Panc1 (cell line): ENCODE measurements at regions not wholly inside any gene's neighbourhood (a gene's known extent, or its start where the extent isn't known, plus 50 kb on each side); places are given as distances from the start of the nearest gene placed in this dataset.

Source experiments
- ATAC-seq: fragments of 200-7000 bp; cut with Tn5 transposase; 2 replicates; pipeline ENCODE4 v1.9.1; 2020; ENCODE audit warnings: mild to moderate bottlenecking, moderate library complexity
- BruUV-seq: library from RNA; stranded (reverse); fragments of 400-500 nt; replicated peaks from 2 replicates; lab custom pipeline; 2021; lab: Mats Ljungman, UMichigan
- CTCF ChIA-PET: fragments of 300-600 bp; sonication (Branson Sonifier 250); formaldehyde crosslinking; loops from one replicate; lab custom pipeline; 2022; ENCODE audit warnings: antibody characterized with exemption; lab: Charles Lee
- POLR2A ChIA-PET: fragments of 300-600 bp; sonication (Branson Sonifier 250); formaldehyde crosslinking; loops from one replicate; lab custom pipeline; 2022; ENCODE audit warnings: antibody characterized with exemption; lab: Charles Lee
- DNase-seq: peaks from one replicate; pipeline ENCODE4 v3.0.0-alpha.2; 2010; ENCODE audit warnings: low read depth, low spot score
- H3K27ac ChIP-seq: 2 replicates; pipeline ENCODE4 v1.5.1; 2011; ENCODE audit warnings: mild to moderate bottlenecking, low read length, inconsistent platforms
- H3K27me3 ChIP-seq: fragments of 200-500 bp; sonication (Bioruptor generic); 2 replicates; pipeline ENCODE4 v1.6.0; 2014; ENCODE audit warnings: low read length, inconsistent platforms; ENCODE audit not compliant: control insufficient read depth, insufficient read depth
- H3K36me3 ChIP-seq: fragments of 200-500 bp; sonication (Bioruptor generic); 2 replicates; pipeline ENCODE4 v1.5.1; 2014; ENCODE audit warnings: inconsistent platforms, mild to moderate bottlenecking, low read length, moderate library complexity; ENCODE audit not compliant: control insufficient read depth, insufficient read depth
- H3K4me1 ChIP-seq: 2 replicates; pipeline ENCODE4 v1.5.1; 2011; ENCODE audit warnings: inconsistent platforms, mild to moderate bottlenecking, low read length, moderate library complexity; ENCODE audit not compliant: control insufficient read depth, insufficient read depth
- H3K4me3 ChIP-seq, 2 experiments: 2 replicates each; pipeline ENCODE4 v1.5.1; 2011 to 2012; ENCODE audit warnings: low read depth in 2 of 2, low read length in 2 of 2, mild to moderate bottlenecking in 2 of 2, inconsistent platforms in 1 of 2, moderate library complexity in 1 of 2
- H3K9me3 ChIP-seq: fragments of 200-500 bp; sonication (Bioruptor generic); 2 replicates; pipeline ENCODE4 v1.5.1; 2014; ENCODE audit warnings: low read depth, mild to moderate bottlenecking, inconsistent platforms, low read length, moderate library complexity; ENCODE audit not compliant: control insufficient read depth, insufficient read depth
- POLR2AphosphoS5 ChIP-seq: IDR thresholded peaks from 2 replicates; pipeline ENCODE4 v1.6.1; 2012; ENCODE audit warnings: mild to moderate bottlenecking, low read depth, low read length, moderate library complexity
- SIN3A ChIP-seq: IDR thresholded peaks from 2 replicates; pipeline ENCODE4 v1.6.1; 2012; ENCODE audit warnings: low read depth, mild to moderate bottlenecking, low read length, moderate library complexity, borderline replicate concordance; ENCODE audit not compliant: insufficient read depth
- TCF7L2 ChIP-seq: IDR thresholded peaks from 2 replicates; pipeline ENCODE4 v1.6.1; 2011; ENCODE audit warnings: mild to moderate bottlenecking, low read depth, low read length, inconsistent platforms
- in situ Hi-C: cut with HindIII; loops from 2 replicates; pipeline ENCODE4 v1.10.0; 2016; ENCODE audit warnings: low sequenced_read_pairs, low pct_unique_long_range_greater_than_20kb
- intact Hi-C: fragments of 100-400 bp; cut with micrococcal nuclease; formaldehyde crosslinking; loops from one replicate; pipeline ENCODE4 v1.10.0; 2022; ENCODE audit not compliant: unreplicated experiment
- TF ChIP-seq, protein P1 (sequence below), 2 experiments: IDR thresholded peaks; 2 replicates each; pipeline ENCODE4 v1.6.1; 2011 to 2012; ENCODE audit warnings: low read depth in 2 of 2, control low read depth in 1 of 2, low read length in 1 of 2, mild to moderate bottlenecking in 1 of 2, moderate library complexity in 1 of 2; ENCODE audit not compliant: insufficient read depth in 1 of 2
- TF ChIP-seq, protein P2 (sequence below): fragments of 450-650 bp; IDR thresholded peaks from 2 replicates; pipeline ENCODE4 v1.5.1; 2017; ENCODE audit warnings: mild to moderate bottlenecking

DNA sequence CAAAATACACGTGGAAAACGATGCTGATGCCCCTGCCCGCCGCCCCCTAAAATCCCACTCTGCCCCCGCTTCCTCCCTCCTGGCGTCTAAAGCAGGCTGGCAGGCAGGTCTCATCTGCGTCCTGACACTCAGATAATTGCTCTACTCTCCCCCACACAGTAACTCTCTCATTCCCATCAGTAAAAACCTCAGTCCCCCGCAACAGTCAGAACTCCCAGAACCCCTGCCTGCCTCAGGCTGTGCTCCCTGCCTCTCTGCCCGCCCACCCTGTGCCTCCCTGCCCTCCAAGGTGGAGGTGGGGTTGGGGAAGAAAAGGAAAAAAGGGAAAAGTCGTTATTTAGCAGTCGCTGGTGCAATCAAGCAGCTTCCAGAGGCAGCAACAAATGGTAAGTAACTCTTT is 473.7 kb downstream of the EFNB2 start:
- Histone ChIP-seq H3K36me3 (no peaks in the 10 kb centered on the region), H3K4me1 (no peaks in the 10 kb centered on the region), H3K27ac (no peak overlapping the region), H3K4me3 (no peak overlapping the region), H3K27me3 (no peaks in the 10 kb centered on the region), H3K9me3 (no peaks in the 10 kb centered on the region)
- ChIA-PET CTCF (no interaction called here), POLR2A (no interaction called here)
- in situ Hi-C loops, result no loop called here
- intact Hi-C loops, result no loop called here
- TF ChIP-seq, protein P1, sequence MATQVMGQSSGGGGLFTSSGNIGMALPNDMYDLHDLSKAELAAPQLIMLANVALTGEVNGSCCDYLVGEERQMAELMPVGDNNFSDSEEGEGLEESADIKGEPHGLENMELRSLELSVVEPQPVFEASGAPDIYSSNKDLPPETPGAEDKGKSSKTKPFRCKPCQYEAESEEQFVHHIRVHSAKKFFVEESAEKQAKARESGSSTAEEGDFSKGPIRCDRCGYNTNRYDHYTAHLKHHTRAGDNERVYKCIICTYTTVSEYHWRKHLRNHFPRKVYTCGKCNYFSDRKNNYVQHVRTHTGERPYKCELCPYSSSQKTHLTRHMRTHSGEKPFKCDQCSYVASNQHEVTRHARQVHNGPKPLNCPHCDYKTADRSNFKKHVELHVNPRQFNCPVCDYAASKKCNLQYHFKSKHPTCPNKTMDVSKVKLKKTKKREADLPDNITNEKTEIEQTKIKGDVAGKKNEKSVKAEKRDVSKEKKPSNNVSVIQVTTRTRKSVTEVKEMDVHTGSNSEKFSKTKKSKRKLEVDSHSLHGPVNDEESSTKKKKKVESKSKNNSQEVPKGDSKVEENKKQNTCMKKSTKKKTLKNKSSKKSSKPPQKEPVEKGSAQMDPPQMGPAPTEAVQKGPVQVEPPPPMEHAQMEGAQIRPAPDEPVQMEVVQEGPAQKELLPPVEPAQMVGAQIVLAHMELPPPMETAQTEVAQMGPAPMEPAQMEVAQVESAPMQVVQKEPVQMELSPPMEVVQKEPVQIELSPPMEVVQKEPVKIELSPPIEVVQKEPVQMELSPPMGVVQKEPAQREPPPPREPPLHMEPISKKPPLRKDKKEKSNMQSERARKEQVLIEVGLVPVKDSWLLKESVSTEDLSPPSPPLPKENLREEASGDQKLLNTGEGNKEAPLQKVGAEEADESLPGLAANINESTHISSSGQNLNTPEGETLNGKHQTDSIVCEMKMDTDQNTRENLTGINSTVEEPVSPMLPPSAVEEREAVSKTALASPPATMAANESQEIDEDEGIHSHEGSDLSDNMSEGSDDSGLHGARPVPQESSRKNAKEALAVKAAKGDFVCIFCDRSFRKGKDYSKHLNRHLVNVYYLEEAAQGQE (IDR thresholded peaks at IDR 0.05; ENCODE audit: insufficient read depth in 1 of 2, low read depth in 2 of 2, low read length in 1 of 2), result no peak
- TF ChIP-seq, protein P2, sequence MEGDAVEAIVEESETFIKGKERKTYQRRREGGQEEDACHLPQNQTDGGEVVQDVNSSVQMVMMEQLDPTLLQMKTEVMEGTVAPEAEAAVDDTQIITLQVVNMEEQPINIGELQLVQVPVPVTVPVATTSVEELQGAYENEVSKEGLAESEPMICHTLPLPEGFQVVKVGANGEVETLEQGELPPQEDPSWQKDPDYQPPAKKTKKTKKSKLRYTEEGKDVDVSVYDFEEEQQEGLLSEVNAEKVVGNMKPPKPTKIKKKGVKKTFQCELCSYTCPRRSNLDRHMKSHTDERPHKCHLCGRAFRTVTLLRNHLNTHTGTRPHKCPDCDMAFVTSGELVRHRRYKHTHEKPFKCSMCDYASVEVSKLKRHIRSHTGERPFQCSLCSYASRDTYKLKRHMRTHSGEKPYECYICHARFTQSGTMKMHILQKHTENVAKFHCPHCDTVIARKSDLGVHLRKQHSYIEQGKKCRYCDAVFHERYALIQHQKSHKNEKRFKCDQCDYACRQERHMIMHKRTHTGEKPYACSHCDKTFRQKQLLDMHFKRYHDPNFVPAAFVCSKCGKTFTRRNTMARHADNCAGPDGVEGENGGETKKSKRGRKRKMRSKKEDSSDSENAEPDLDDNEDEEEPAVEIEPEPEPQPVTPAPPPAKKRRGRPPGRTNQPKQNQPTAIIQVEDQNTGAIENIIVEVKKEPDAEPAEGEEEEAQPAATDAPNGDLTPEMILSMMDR, result no peak
- no peak for TF ChIP-seq TCF7L2
- no peak for TF ChIP-seq SIN3A
- TF ChIP-seq POLR2AphosphoS5, result no peak
- no TSS peak for BruUV-seq
- ATAC-seq (no peak), DNase-seq (no peak)

DNA sequence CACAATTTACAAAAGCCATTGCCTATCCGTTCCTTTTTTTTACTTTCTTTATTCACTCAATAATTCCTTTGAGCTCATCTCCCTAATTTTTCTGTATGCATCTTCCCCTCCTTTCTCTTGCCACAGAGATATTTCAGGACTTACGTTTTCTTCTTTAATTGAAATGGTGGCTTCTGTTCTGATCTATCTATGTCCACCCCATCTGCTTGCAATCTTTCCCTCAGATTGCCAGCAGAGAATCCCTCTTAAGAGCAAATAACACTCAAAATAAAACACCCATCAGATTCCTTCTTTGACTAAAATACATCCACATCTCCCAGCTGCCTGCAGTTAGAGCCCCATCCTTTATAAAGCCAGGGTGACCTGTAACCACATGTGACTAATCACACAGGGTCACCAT is 478.6 kb downstream of the EFNB2 start:
- no peak for DNase-seq
- POLR2A ChIA-PET, result no interaction called here
- no TSS peak for BruUV-seq

More for the DNA sequence above, 478.6 kb downstream of the EFNB2 start:
- no peak for ATAC-seq
- Histone ChIP-seq H3K4me3 (no peak overlapping the region), H3K27me3 (no peaks in the 10 kb centered on the region), H3K36me3 (no peaks in the 10 kb centered on the region), H3K9me3 (no peaks in the 10 kb centered on the region), H3K27ac (no peak overlapping the region), H3K4me1 (no peaks in the 10 kb centered on the region)
- in situ Hi-C loops, result no loop called here
- CTCF ChIA-PET, result no interaction called here
- no peak for TF ChIP-seq TCF7L2
- TF ChIP-seq SIN3A, result no peak
- TF ChIP-seq POLR2AphosphoS5, result no peak
- TF ChIP-seq, protein P2, result no peak
- TF ChIP-seq, protein P1 (IDR thresholded peaks at IDR 0.05; ENCODE audit: insufficient read depth in 1 of 2, low read depth in 2 of 2, low read length in 1 of 2), result no peak
- intact Hi-C loops, result no loop called here
